CD4-positive, alpha-beta T cell treated with Interleukin-17A for 1 hour (primary cell): ENCODE measurements at regions not wholly inside any gene's neighbourhood (a gene's known extent, or its start where the extent isn't known, plus 50 kb on each side); places are given as distances from the start of the nearest gene placed in this dataset.

Experiments used
- DNase-seq: peaks from one replicate; pipeline ENCODE4 v3.0.0-alpha.2; 2020

- DNase-seq = no peak
These were observed 240.3 kb downstream of the MYCN start for GRCh38 chr2:16180631-16181030.

GRCh38 chr2:16179701-16180416 is 239.5 kb downstream of the MYCN start:
- DNase-seq = no peak

- DNase-seq = no peak
These were observed 238.3 kb downstream of the MYCN start for GRCh38 chr2:16178551-16179130.

GRCh38 chr2:16177671-16178180 is 237.4 kb downstream of the MYCN start:
- no peak for DNase-seq

- no peak for DNase-seq
These were observed 236.7 kb downstream of the MYCN start for GRCh38 chr2:16176971-16177480.

GRCh38 chr2:16175247-16175825 is 235.0 kb downstream of the MYCN start:
- DNase-seq = no peak

DNA sequence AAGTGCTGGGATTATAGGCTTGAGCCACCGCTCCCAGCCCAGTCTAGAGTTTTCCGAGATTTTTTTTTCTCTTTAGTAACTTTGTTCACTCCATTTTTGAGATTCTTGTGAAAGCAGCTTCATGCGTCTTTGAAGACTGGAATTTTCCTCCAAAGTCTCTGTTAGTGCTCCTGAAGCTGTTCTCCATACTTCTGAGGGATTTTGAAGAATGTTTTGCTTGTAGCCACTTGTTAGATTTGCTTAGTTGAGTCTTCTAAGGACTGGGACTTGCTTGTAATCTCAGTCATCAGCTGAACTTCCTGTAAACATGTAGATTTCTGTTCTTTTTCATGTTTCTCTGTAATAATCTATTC is 234.3 kb downstream of the MYCN start:
- no peak for DNase-seq

GRCh38 chr2:16173893-16174692 is 233.7 kb downstream of the MYCN start:
- no peak for DNase-seq

- DNase-seq = no peak
These were observed 232.2 kb downstream of the MYCN start for GRCh38 chr2:16172324-16173175.

DNA sequence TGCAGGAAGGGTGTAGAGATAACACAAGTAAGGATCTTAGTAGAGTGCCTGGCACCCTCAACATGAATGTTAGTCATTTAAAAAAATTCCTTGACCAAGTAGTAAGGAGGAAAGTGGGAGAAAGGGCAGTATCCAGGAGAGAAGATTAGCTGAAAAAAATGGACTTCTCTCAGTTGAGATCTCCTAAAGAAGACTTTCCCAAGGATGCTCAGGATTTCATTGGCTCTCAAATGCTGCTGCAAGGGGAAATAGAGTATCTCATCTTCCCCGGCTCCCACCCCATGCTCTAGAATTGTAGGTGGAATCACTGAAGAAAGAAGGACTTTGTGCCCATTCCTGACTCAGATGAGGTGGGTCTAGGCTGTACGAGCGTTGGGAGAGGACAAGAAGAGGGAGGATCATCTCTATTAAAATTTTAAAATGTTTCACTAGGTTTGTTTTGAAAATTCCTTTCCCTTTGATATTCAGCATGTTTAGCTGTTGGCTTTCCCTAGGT is 231.1 kb downstream of the MYCN start:
- DNase-seq = no peak

GRCh38 chr2:16170675-16171424 is 230.5 kb downstream of the MYCN start:
- DNase-seq = no peak

- DNase-seq = no peak
These were observed 229.1 kb downstream of the MYCN start for GRCh38 chr2:16169381-16169960.

GRCh38 chr2:16168506-16169264 is 228.3 kb downstream of the MYCN start:
- no peak for DNase-seq

DNA sequence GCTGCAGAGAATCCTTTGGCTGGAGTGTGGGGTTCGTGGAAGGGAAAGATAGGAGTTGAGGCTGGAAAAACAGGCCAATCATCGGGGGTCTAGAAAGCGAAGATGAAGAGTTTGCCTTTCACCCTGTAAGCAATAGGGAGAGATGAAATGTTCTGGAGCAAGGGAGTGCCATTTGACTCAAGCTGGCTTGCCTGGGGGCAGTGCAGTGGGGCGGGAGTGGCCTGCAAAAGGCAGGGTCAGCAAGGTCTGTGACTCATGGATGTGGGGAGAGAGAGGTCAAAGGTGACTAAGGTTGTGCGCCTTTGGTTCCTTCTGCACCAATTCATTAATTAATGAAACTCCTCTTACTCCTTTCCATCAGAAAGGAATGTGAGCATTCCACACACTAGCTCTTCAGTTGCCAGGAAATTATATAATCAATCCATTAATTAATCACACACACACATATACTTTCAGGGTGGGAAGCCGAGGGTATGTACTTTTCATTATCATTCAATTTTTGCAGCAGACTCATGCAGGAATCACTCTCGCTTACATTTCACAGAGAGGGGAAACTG is 227.6 kb downstream of the MYCN start:
- no peak for DNase-seq

DNA sequence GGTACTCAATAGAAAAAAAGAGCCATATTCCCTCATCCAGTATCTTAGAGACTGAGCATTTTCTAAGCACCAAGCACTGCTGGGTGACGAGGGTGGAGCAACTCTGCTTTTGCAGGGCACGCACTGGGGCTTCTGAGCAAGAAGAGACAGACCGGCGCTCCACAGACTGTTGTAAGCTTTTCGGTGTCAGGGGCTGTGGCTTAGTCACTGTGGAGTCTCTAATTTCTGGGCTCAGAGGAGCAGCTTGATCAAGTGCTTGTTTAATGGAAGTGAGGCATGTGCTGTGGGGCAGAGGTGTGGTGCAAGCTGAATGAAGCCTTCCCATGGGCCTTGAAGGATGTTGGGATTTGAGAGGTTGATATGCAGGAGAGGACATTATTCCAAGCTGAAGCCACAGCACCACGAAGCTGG is 227.1 kb downstream of the MYCN start:
- DNase-seq = no peak

DNA sequence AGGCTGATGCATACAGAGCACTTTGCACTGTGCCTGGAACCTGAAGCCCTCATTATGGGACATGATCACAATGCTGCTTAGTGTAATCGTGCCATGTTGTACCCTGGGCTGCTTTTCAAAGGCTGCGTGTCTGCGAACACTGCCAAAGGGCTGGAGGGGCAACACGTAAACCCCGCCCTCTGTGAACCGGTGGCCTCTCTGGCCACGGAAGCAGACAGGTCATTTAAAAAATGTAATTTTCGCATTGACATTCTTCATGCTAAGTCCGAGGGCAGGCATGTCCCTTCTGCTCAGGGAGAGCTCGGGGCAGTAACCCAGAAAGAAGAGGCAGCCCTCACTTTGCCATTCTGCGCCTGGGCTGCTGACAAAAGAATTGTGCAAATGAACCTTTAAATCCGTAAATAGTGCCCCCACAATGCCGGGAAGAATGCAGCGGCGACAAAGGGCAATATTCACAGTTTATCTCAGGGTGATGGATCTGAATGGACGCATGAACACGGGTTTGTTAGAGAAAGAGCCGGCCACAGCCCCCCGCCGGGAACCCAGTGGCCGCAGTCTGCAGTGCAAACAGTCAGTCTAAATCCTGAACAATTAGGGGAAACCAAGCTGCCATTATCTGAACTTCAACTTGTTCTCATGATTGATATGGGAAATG is 226.1 kb downstream of the MYCN start:
- no peak for DNase-seq

DNA sequence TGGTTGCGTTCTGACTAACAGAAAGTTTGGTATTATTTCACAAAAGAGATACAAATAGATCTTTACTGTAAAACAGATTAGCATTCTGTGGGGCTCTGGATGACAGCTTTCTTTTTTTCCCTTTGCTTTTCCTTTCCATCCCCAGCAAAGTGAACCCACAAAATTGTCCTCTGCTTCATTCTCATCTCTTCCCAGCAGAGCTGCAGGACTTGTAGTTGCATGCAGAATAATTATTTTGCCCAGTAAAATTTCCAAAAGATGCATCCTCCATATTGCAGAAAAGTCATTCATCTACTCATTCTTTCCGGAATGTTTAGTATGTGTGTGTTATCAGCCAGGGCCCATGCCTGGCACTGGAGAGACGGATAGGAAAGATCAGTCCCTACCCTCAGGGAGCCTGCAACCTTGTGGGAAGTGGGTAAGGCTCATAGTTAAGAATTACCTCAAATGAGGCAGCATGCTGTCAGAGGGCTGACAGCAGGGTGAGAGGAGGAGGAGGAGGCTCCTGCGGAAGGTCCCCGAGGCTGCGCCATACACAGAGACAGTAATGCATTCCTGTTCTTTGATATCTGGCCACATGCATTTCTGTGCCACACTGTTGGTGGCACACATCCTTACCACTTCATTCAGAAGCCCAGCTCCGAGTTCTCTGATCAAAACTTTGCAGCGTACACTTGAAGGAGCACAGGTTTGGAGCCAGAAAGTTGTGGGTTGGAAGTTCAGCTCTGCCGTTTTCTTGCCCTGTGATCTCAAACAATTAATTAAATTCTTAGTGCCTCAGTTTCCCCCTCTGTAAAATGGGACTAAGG is 225.4 kb downstream of the MYCN start:
- DNase-seq = no peak

- DNase-seq = no peak
These were observed 222.2 kb downstream of the MYCN start for GRCh38 chr2:16162491-16163040.
